ENCODE measurements at regions not wholly inside any gene's neighbourhood (a gene's known extent, or its start where the extent isn't known, plus 50 kb on each side); places are given as distances from the start of the nearest gene placed in this dataset.

- Histone ChIP-seq H3K27ac (replicated peaks) (no peak overlapping the region), H3K27me3 (ENCODE audit: insufficient read depth, poor library complexity, severe bottlenecking) (no peaks in the 10 kb centered on the region), H3K4me3 (replicated peaks; ENCODE audit: insufficient read depth, low read length) (no peak overlapping the region)
- no peak for DNase-seq (ENCODE audit: low read depth in 1 of 2, low spot score in 1 of 2)
- TF ChIP-seq SPI1 (IDR thresholded peaks at IDR 0.05; ENCODE audit: borderline replicate concordance, low read depth) (no peak), GABPA (IDR thresholded peaks at IDR 0.05; ENCODE audit: low read depth) (no peak), POLR2AphosphoS5 (IDR thresholded peaks at IDR 0.05; ENCODE audit: low read depth) (no peak), REST (IDR thresholded peaks at IDR 0.05; ENCODE audit: insufficient replicate concordance, low read depth) (no peak), CTCF (IDR thresholded peaks at IDR 0.05; ENCODE audit: insufficient read depth, low read length) (no peak)
These were observed 176.0 kb upstream of the PITRM1 start for GRCh38 chr10:3348564-3348963.

- no peak for DNase-seq (ENCODE audit: low read depth in 1 of 2, low spot score in 1 of 2)
- TF ChIP-seq SPI1 (IDR thresholded peaks at IDR 0.05; ENCODE audit: borderline replicate concordance, low read depth) (no peak), POLR2AphosphoS5 (IDR thresholded peaks at IDR 0.05; ENCODE audit: low read depth) (no peak), REST (IDR thresholded peaks at IDR 0.05; ENCODE audit: insufficient replicate concordance, low read depth) (no peak), CTCF (IDR thresholded peaks at IDR 0.05; ENCODE audit: insufficient read depth, low read length) (no peak), GABPA (IDR thresholded peaks at IDR 0.05; ENCODE audit: low read depth) (no peak)
- Histone ChIP-seq H3K27me3 (ENCODE audit: insufficient read depth, poor library complexity, severe bottlenecking) (no peaks in the 10 kb centered on the region), H3K27ac (replicated peaks) (no peak overlapping the region), H3K4me3 (replicated peaks; ENCODE audit: insufficient read depth, low read length) (no peak overlapping the region)
These were observed 175.0 kb upstream of the PITRM1 start for GRCh38 chr10:3347413-3348182.

- no peak for TF ChIP-seq GABPA (IDR thresholded peaks at IDR 0.05; ENCODE audit: low read depth)
- TF ChIP-seq REST (IDR thresholded peaks at IDR 0.05; ENCODE audit: insufficient replicate concordance, low read depth), result no peak
- no peak for TF ChIP-seq SPI1 (IDR thresholded peaks at IDR 0.05; ENCODE audit: borderline replicate concordance, low read depth)
- TF ChIP-seq POLR2AphosphoS5 (IDR thresholded peaks at IDR 0.05; ENCODE audit: low read depth), result no peak
- TF ChIP-seq CTCF (IDR thresholded peaks at IDR 0.05; ENCODE audit: insufficient read depth, low read length), result no peak
- H3K27ac ChIP-seq (replicated peaks), result no peak overlapping the region
- no peak overlapping the region for H3K4me3 ChIP-seq (replicated peaks; ENCODE audit: insufficient read depth, low read length)
- DNase-seq (ENCODE audit: low read depth in 1 of 2, low spot score in 1 of 2), result no peak
- no peaks in the 10 kb centered on the region for H3K27me3 ChIP-seq (ENCODE audit: insufficient read depth, poor library complexity, severe bottlenecking)
These were observed 174.3 kb upstream of the PITRM1 start for GRCh38 chr10:3346851-3347250.
